ENCODE measurements at regions not wholly inside any gene's neighbourhood (a gene's known extent, or its start where the extent isn't known, plus 50 kb on each side); places are given as distances from the start of the nearest gene placed in this dataset.

GRCh38 chr19:5237190-5237780 is 103.3 kb downstream of the PTPRS start:
- WGBS (ENCODE audit: insufficient coverage): 96% methylated on average over 30 of the region's 35 CpGs
- no peak overlapping the region for H3K4me3 ChIP-seq (ENCODE audit: low read length)
- H3K27me3 ChIP-seq (ENCODE audit: control insufficient read depth, insufficient read depth, low read length): no peaks in the 10 kb centered on the region
- no peak for DNase-seq
- H3K4me1 ChIP-seq (ENCODE audit: control insufficient read depth, insufficient read depth, low read length): no peaks in the 10 kb centered on the region
- peaks cover 42% of the 10 kb centered on the region for H3K36me3 ChIP-seq (ENCODE audit: control insufficient read depth, insufficient read depth, low read length)
- no peaks in the 10 kb centered on the region for H3K9me3 ChIP-seq (replicated peaks; ENCODE audit: control insufficient read depth, low read depth, low read length)
- no peak overlapping the region for H3K27ac ChIP-seq (ENCODE audit: low read length)

- no peaks in the 10 kb centered on the region for H3K9me3 ChIP-seq (replicated peaks; ENCODE audit: control insufficient read depth, low read depth, low read length)
Observed at GRCh38 chr19:5235458-5236219, 105.0 kb downstream of the PTPRS start.

DNA sequence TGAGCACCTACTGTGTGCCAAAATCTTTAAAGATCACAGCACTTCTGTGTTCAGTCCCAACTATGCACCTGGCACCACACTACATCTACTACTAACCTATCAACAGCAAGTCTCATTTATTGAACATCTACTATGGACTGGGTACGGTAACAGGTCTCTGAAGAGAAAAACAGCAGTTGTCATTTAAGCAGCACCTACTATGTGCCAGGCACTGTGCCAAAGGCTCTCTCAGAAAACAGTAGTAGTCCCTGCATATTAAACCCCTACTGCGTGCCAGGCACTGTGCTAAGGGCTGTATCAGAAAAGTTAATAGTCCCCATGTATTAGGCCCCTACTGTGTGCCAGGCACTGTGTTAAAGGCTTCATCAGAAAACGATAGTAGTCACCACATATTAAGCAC is 106.2 kb downstream of the PTPRS start:
- Histone ChIP-seq H3K4me3 (ENCODE audit: low read length) (no peak overlapping the region), H3K27ac (ENCODE audit: low read length) (no peak overlapping the region), H3K27me3 (ENCODE audit: control insufficient read depth, insufficient read depth, low read length) (peaks cover 2% of the 10 kb centered on the region), H3K9me3 (replicated peaks; ENCODE audit: control insufficient read depth, low read depth, low read length) (no peaks in the 10 kb centered on the region), H3K36me3 (ENCODE audit: control insufficient read depth, insufficient read depth, low read length) (peaks cover 37% of the 10 kb centered on the region), H3K4me1 (ENCODE audit: control insufficient read depth, insufficient read depth, low read length) (no peaks in the 10 kb centered on the region)
- WGBS (ENCODE audit: insufficient coverage): no CpG with 5 or more reads among the region's 3 CpGs
- DNase-seq: no peak

More at GRCh38 chr19:5235458-5236219, 105.0 kb downstream of the PTPRS start:
- Histone ChIP-seq H3K27me3 (ENCODE audit: control insufficient read depth, insufficient read depth, low read length) (peaks cover 2% of the 10 kb centered on the region), H3K36me3 (ENCODE audit: control insufficient read depth, insufficient read depth, low read length) (peaks cover 45% of the 10 kb centered on the region), H3K4me3 (ENCODE audit: low read length) (no peak overlapping the region), H3K4me1 (ENCODE audit: control insufficient read depth, insufficient read depth, low read length) (no peaks in the 10 kb centered on the region), H3K27ac (ENCODE audit: low read length) (no peak overlapping the region)
- WGBS (ENCODE audit: insufficient coverage): 94% methylated on average over 11 of the region's 12 CpGs
- no peak for DNase-seq

DNA sequence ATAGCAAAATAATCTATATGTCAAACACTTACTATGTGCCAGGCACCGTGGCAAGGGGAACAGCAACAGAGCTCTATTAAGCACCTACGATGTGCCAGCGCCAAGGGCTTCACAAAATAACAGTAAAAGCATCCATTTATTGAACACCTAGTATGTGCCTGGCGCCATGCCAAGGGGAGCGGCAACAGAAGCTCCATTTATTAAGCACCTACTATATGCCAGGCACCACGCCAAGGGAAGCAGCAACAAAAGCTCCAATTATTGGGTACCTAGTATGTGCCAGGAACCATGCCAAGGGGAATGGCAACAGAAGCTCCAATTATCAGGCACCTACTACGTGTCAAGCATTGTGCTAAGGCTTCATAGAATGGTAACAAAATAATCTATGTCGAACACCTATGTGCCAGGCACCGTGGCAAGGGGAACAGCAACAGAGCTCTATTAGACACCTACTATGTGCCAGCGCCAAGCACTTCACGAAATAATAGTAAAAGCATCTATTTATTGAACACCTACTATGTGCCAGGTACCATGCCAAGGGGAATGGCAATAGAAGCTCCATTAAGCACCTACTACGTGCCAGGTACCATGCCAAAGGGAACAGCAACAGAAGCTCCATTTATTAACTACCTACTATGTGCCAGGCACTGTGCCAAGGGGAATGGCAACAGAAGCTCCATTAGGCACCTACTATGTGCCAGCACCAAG is 107.7 kb downstream of the PTPRS start:
- WGBS (ENCODE audit: insufficient coverage): 95% methylated on average over 7 of the region's 12 CpGs
- Histone ChIP-seq H3K36me3 (ENCODE audit: control insufficient read depth, insufficient read depth, low read length) (peaks cover 29% of the 10 kb centered on the region), H3K27ac (ENCODE audit: low read length) (no peak overlapping the region)

DNA sequence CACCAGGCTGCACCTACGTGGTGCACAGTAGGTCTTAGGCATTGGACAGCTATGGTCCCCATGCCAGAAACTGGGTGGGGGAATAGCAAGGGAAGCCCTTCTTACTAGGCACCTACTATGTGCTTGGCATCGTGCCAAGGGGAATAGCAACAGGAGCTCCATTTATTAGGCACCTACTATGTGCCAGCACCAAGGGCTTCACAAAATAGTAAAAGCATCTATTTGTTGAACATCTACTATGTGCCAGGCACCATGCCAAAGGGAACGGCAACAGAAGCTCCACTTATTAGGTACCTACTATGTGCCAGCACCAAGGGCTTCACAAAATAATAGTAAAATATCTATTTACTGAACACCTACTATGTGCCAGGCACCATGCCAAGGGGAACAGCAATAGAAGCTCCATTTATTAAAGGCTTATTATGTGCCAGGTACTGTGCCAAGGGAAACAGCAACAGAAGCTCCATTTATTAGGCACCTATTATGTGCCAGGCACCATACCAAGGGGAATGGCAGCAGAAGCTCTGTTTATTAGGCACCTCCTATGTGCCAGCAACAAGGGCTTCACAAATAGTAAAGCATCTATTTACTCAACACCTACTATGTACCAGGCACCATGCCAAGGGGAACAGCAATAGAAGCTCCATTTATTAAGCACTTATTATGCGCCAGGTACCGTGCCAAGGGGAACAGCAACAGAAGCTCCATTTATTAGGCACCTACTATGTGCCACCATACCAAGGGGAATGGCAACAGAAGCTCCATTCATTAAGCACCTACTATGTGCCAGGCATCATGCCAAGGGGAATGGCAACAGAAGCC is 108.5 kb downstream of the PTPRS start:
- no peak overlapping the region for H3K27ac ChIP-seq (ENCODE audit: low read length)
- no peaks in the 10 kb centered on the region for H3K4me1 ChIP-seq (ENCODE audit: control insufficient read depth, insufficient read depth, low read length)
- 83% methylated on average over 1 of the region's 5 CpGs for WGBS (ENCODE audit: insufficient coverage)
- no peaks in the 10 kb centered on the region for H3K9me3 ChIP-seq (replicated peaks; ENCODE audit: control insufficient read depth, low read depth, low read length)
- H3K27me3 ChIP-seq (ENCODE audit: control insufficient read depth, insufficient read depth, low read length): peaks cover 2% of the 10 kb centered on the region
- no peak overlapping the region for H3K4me3 ChIP-seq (ENCODE audit: low read length)
- DNase-seq: no peak
- peaks cover 24% of the 10 kb centered on the region for H3K36me3 ChIP-seq (ENCODE audit: control insufficient read depth, insufficient read depth, low read length)

More for the DNA sequence above, 107.7 kb downstream of the PTPRS start:
- H3K4me1 ChIP-seq (ENCODE audit: control insufficient read depth, insufficient read depth, low read length): no peaks in the 10 kb centered on the region
- H3K9me3 ChIP-seq (replicated peaks; ENCODE audit: control insufficient read depth, low read depth, low read length): no peaks in the 10 kb centered on the region
- peaks cover 2% of the 10 kb centered on the region for H3K27me3 ChIP-seq (ENCODE audit: control insufficient read depth, insufficient read depth, low read length)
- DNase-seq: no peak
- no peak overlapping the region for H3K4me3 ChIP-seq (ENCODE audit: low read length)

GRCh38 chr19:5230730-5231555 is 109.7 kb downstream of the PTPRS start:
- no peaks in the 10 kb centered on the region for H3K9me3 ChIP-seq (replicated peaks; ENCODE audit: control insufficient read depth, low read depth, low read length)
- peaks cover 17% of the 10 kb centered on the region for H3K36me3 ChIP-seq (ENCODE audit: control insufficient read depth, insufficient read depth, low read length)
- H3K27ac ChIP-seq (ENCODE audit: low read length): no peak overlapping the region
- WGBS (ENCODE audit: insufficient coverage): 96% methylated on average over 27 of the region's 41 CpGs
- H3K4me3 ChIP-seq (ENCODE audit: low read length): no peak overlapping the region
- peaks cover 2% of the 10 kb centered on the region for H3K27me3 ChIP-seq (ENCODE audit: control insufficient read depth, insufficient read depth, low read length)
- no peaks in the 10 kb centered on the region for H3K4me1 ChIP-seq (ENCODE audit: control insufficient read depth, insufficient read depth, low read length)
- no peak for DNase-seq

GRCh38 chr19:5229778-5230335 is 110.8 kb downstream of the PTPRS start:
- Histone ChIP-seq H3K4me3 (ENCODE audit: low read length) (no peak overlapping the region), H3K36me3 (ENCODE audit: control insufficient read depth, insufficient read depth, low read length) (peaks cover 24% of the 10 kb centered on the region)

GRCh38 chr19:5228932-5229777 is 111.5 kb downstream of the PTPRS start:
- peaks cover 30% of the 10 kb centered on the region for H3K36me3 ChIP-seq (ENCODE audit: control insufficient read depth, insufficient read depth, low read length)
- DNase-seq: no peak
- peaks cover 2% of the 10 kb centered on the region for H3K27me3 ChIP-seq (ENCODE audit: control insufficient read depth, insufficient read depth, low read length)
- WGBS (ENCODE audit: insufficient coverage): 49% methylated on average over 52 of the region's 72 CpGs
- H3K4me3 ChIP-seq (ENCODE audit: low read length): no peak overlapping the region
- no peak overlapping the region for H3K27ac ChIP-seq (ENCODE audit: low read length)
- H3K4me1 ChIP-seq (ENCODE audit: control insufficient read depth, insufficient read depth, low read length): no peaks in the 10 kb centered on the region
- H3K9me3 ChIP-seq (replicated peaks; ENCODE audit: control insufficient read depth, low read depth, low read length): no peaks in the 10 kb centered on the region

More at GRCh38 chr19:5229778-5230335, 110.8 kb downstream of the PTPRS start:
- Histone ChIP-seq H3K4me1 (ENCODE audit: control insufficient read depth, insufficient read depth, low read length) (no peaks in the 10 kb centered on the region), H3K27ac (ENCODE audit: low read length) (no peak overlapping the region), H3K9me3 (replicated peaks; ENCODE audit: control insufficient read depth, low read depth, low read length) (no peaks in the 10 kb centered on the region), H3K27me3 (ENCODE audit: control insufficient read depth, insufficient read depth, low read length) (peaks cover 2% of the 10 kb centered on the region)
- 53% methylated on average over 7 of the region's 10 CpGs for WGBS (ENCODE audit: insufficient coverage)
- DNase-seq: no peak
